NT2/D1 (cell line): ENCODE measurements at regions not wholly inside any gene's neighbourhood (a gene's known extent, or its start where the extent isn't known, plus 50 kb on each side); places are given as distances from the start of the nearest gene placed in this dataset.

Experiments
- SUZ12 ChIP-seq: IDR thresholded peaks from 2 replicates; pipeline ENCODE4 v1.6.1; 2011; ENCODE audit not compliant: insufficient read length, insufficient read depth; ENCODE audit errors: extremely low read depth
- YY1 ChIP-seq: IDR thresholded peaks from 2 replicates; pipeline ENCODE4 v1.6.1; 2011; ENCODE audit not compliant: insufficient read length, insufficient read depth
- ZNF274 ChIP-seq: IDR thresholded peaks from 2 replicates; pipeline ENCODE4 v1.6.1; 2011; ENCODE audit warnings: mild to moderate bottlenecking, low read depth, low read length

GRCh38 chr4:41389356-41389755 lies 132.6 kb downstream of the UCHL1 start:
- no peak for TF ChIP-seq YY1
- TF ChIP-seq ZNF274: no peak
- TF ChIP-seq SUZ12: no peak
